SK-N-SH (cell line): ENCODE measurements at regions not wholly inside any gene's neighbourhood (a gene's known extent, or its start where the extent isn't known, plus 50 kb on each side); places are given as distances from the start of the nearest gene placed in this dataset.

ENCODE experiments used
- CTCF ChIA-PET: fragments of 300-600, 350-600 bp; formaldehyde crosslinking; extraction: SDS; loops from one replicate; lab custom pipeline; 2021; lab: Yijun Ruan, JAX
- POLR2A ChIA-PET: fragments of 350-600 bp; sonication (Branson Sonifier 250); formaldehyde crosslinking; extraction: SDS; loops from one replicate; lab custom pipeline; 2020; ENCODE audit warnings: antibody characterized with exemption, inconsistent platforms; lab: Yijun Ruan, JAX
- DNase-seq: peaks from one replicate; pipeline ENCODE4 v3.0.0; 2012
- H2AFZ ChIP-seq: fragments of 200-600 bp; sonication (generic); 2 replicates; pipeline ENCODE4 v1.8.1; 2016; ENCODE audit warnings: antibody characterized with exemption, mild to moderate bottlenecking, low read depth
- H3F3A ChIP-seq: fragments of 200-600 bp; sonication (generic); replicated peaks from 2 replicates; pipeline ENCODE3; 2016; ENCODE audit warnings: antibody characterized with exemption, mild to moderate bottlenecking; ENCODE audit not compliant: insufficient read depth
- H3K27ac ChIP-seq, 2 experiments: fragments of 200-500 bp in 1 of 2; fragments of 200-600 bp in 1 of 2; sonication (Bioruptor generic) in 1 of 2; sonication (generic), shearing (Covaris generic) in 1 of 2; 2 replicates each; pipeline versions ENCODE4 v1.5.1 to v1.6.1; 2014 to 2016; ENCODE audit warnings: low read depth in 2 of 2, inconsistent platforms in 1 of 2, low read length in 1 of 2, mild to moderate bottlenecking in 1 of 2, mixed read lengths in 1 of 2
- H3K27me3 ChIP-seq: fragments of 200-600 bp; sonication (generic), shearing (Covaris generic); 2 replicates; pipeline ENCODE4 v1.6.1; 2016; ENCODE audit warnings: mixed run types; ENCODE audit not compliant: insufficient read depth
- H3K36me3 ChIP-seq, 2 experiments: fragments of 200-500 bp in 1 of 2; fragments of 200-600 bp in 1 of 2; sonication (Bioruptor generic) in 1 of 2; sonication (generic) in 1 of 2; replicated peaks in 1 of 2; 2 replicates each; pipeline versions ENCODE3 to v1.5.1; 2014 to 2016; ENCODE audit warnings: low read length in 1 of 2, mild to moderate bottlenecking in 1 of 2; ENCODE audit not compliant: insufficient read depth in 2 of 2, control insufficient read depth in 1 of 2
- H3K4me1 ChIP-seq, 2 experiments: fragments of 200-500 bp in 1 of 2; fragments of 200-600 bp in 1 of 2; sonication (Bioruptor generic) in 1 of 2; sonication (generic), shearing (Covaris generic) in 1 of 2; 2 replicates each; pipeline versions ENCODE4 v1.5.1 to v1.6.1; 2014 to 2016; ENCODE audit warnings: low read depth in 1 of 2, low read length in 1 of 2, mixed run types in 1 of 2; ENCODE audit not compliant: insufficient read depth in 2 of 2, control insufficient read depth in 1 of 2
- H3K4me2 ChIP-seq: fragments of 200-600 bp; sonication (generic), shearing (Covaris generic); 2 replicates; pipeline ENCODE4 v1.6.1; 2017; ENCODE audit warnings: mixed run types
- H3K4me3 ChIP-seq, 2 experiments: fragments of 200-500 bp in 1 of 2; fragments of 200-600 bp in 1 of 2; sonication (Bioruptor generic) in 1 of 2; sonication (generic), shearing (Covaris generic) in 1 of 2; 2 replicates each; pipeline versions ENCODE4 v1.5.1 to v1.8.1; 2014 to 2016; ENCODE audit warnings: low read depth in 2 of 2, inconsistent platforms in 1 of 2, low read length in 1 of 2, mild to moderate bottlenecking in 1 of 2, mixed read lengths in 1 of 2, moderate library complexity in 1 of 2
- H3K79me2 ChIP-seq: fragments of 200-600 bp; sonication (generic); 2 replicates; pipeline ENCODE4 v1.8.1; 2017; ENCODE audit warnings: mild to moderate bottlenecking; ENCODE audit not compliant: insufficient read depth
- H3K9ac ChIP-seq: fragments of 200-600 bp; sonication (generic); 2 replicates; pipeline ENCODE4 v1.6.1; 2017; ENCODE audit warnings: mixed run types
- H3K9me2 ChIP-seq: fragments of 200-600 bp; sonication (generic); 2 replicates; pipeline ENCODE4 v1.6.1; 2017; ENCODE audit warnings: mixed run types
- H3K9me3 ChIP-seq: fragments of 200-600 bp; sonication (generic); 2 replicates; pipeline ENCODE4 v1.6.1; 2017; ENCODE audit warnings: mixed run types, mild to moderate bottlenecking, moderate library complexity
- H4K20me1 ChIP-seq: fragments of 200-600 bp; sonication (generic); 2 replicates; pipeline ENCODE4 v1.6.1; 2017; ENCODE audit warnings: mild to moderate bottlenecking, mixed run types; ENCODE audit not compliant: insufficient read depth
- ELF1 ChIP-seq: IDR thresholded peaks from 2 replicates; pipeline ENCODE4 v1.4.0; 2012
- EZH2phosphoT487 ChIP-seq: fragments of 200-600 bp; sonication (generic); IDR thresholded peaks from 2 replicates; pipeline ENCODE4 v1.6.1; 2017; ENCODE audit warnings: low read depth, mixed run types, mild to moderate bottlenecking, antibody characterized with exemption, moderate library complexity, borderline replicate concordance
- FOSL2 ChIP-seq: IDR thresholded peaks from 2 replicates; pipeline ENCODE4 v1.4.0; 2012; ENCODE audit warnings: low read depth, mild to moderate bottlenecking, moderate library complexity, borderline replicate concordance
- FOXM1 ChIP-seq: IDR thresholded peaks from 2 replicates; pipeline ENCODE4 v1.4.0; 2012; ENCODE audit warnings: low read depth, mild to moderate bottlenecking
- GABPA ChIP-seq: IDR thresholded peaks from 2 replicates; pipeline ENCODE4 v1.4.0; 2012; ENCODE audit warnings: low read depth, mild to moderate bottlenecking
- GATA2 ChIP-seq: sonication (generic); formaldehyde crosslinking; IDR thresholded peaks from 2 replicates; pipeline ENCODE4 v1.5.0; 2020; ENCODE audit warnings: mild to moderate bottlenecking, missing genetic modification reagents
- JUND ChIP-seq: IDR thresholded peaks from 2 replicates; pipeline ENCODE4 v1.4.0; 2012
- NFIC ChIP-seq: IDR thresholded peaks from 2 replicates; pipeline ENCODE4 v1.4.0; 2012; ENCODE audit warnings: borderline replicate concordance
- PBX3 ChIP-seq: IDR thresholded peaks from 2 replicates; pipeline ENCODE4; 2012
- RCOR1 ChIP-seq: fragments of 150-350 bp; IDR thresholded peaks from 2 replicates; pipeline ENCODE4 v1.6.1; 2017; ENCODE audit warnings: antibody characterized with exemption, low read length
- REST ChIP-seq: IDR thresholded peaks from 2 replicates; pipeline ENCODE4 v1.6.1; 2012; ENCODE audit warnings: mild to moderate bottlenecking, low read depth, low read length, moderate library complexity
- RFX5 ChIP-seq: IDR thresholded peaks from 2 replicates; pipeline ENCODE4 v1.6.1; 2012; ENCODE audit warnings: mild to moderate bottlenecking, improper control_type of control experiment, low read length
- SMC3 ChIP-seq: IDR thresholded peaks from 2 replicates; pipeline ENCODE4 v1.6.1; 2012; ENCODE audit warnings: low read depth, low read length, improper control_type of control experiment
- TCF12 ChIP-seq: IDR thresholded peaks from 2 replicates; pipeline ENCODE4 v1.4.0; 2012
- USF2 ChIP-seq: fragments of 150-350 bp; IDR thresholded peaks from 2 replicates; pipeline ENCODE4 v1.6.1; 2017; ENCODE audit warnings: antibody characterized with exemption, low read length, low read depth, borderline replicate concordance
- WGBS: methylation state at CpG from one replicate; pipeline ENCODE4 v1.1.6; 2017; ENCODE audit warnings: low lambda C conversion rate; 5-methylcytosine and 5-hydroxymethylcytosine counted together
- TF ChIP-seq, protein P1 (sequence below): IDR thresholded peaks from 2 replicates; pipeline ENCODE4 v1.4.0; 2012; ENCODE audit warnings: low read depth, borderline replicate concordance

- WGBS, result 71% methylated on average over 3 of the region's 3 CpGs
- Histone ChIP-seq H3K27ac (no peak overlapping the region), H3K4me1 (peaks cover 0 to 3% of the 10 kb centered on the region in 2 experiments; a peak in 1 of 4 replicates), H3K9me3 (no peaks in the 10 kb centered on the region), H3K4me3 (no peak overlapping the region), H3K4me2 (no peak overlapping the region), H3K79me2 (no peaks in the 10 kb centered on the region), H3K9ac (no peak overlapping the region), H2AFZ (no peak overlapping the region), H3K36me3 (no peaks in the 10 kb centered on the region), H3K9me2 (no peaks in the 10 kb centered on the region), H3K27me3 (no peaks in the 10 kb centered on the region), H4K20me1 (no peaks in the 10 kb centered on the region), H3F3A (no peaks in the 10 kb centered on the region)
- no peak for TF ChIP-seq RCOR1
- TF ChIP-seq SMC3, result no peak
- no peak for TF ChIP-seq GATA2
- TF ChIP-seq GABPA, result no peak
- no peak for TF ChIP-seq FOXM1
- TF ChIP-seq PBX3, result no peak
- TF ChIP-seq FOSL2, result no peak
- TF ChIP-seq TCF12, result no peak
- TF ChIP-seq REST, result no peak
- no peak for TF ChIP-seq RFX5
- TF ChIP-seq EZH2phosphoT487, result no peak
- CTCF ChIA-PET, result interaction anchor here (0.6 to 2.0 kb wide), 2 partner anchors 14 to 30 kb away, joined by 3 to 5 read pairs; no protein-coding TSS in a partner anchor
- POLR2A ChIA-PET, result no interaction called here
- DNase-seq, result no peak
Measured at GRCh38 chr10:123240250-123240649, 86.0 kb downstream of the BUB3 start.

GRCh38 chr10:123240776-123241175 lies 86.6 kb downstream of the BUB3 start:
- Histone ChIP-seq H3K4me2 (no peak overlapping the region), H2AFZ (no peak overlapping the region), H3K79me2 (no peaks in the 10 kb centered on the region), H3K9me2 (no peaks in the 10 kb centered on the region), H3K4me1 (peaks cover 0 to 3% of the 10 kb centered on the region in 2 experiments; a peak in 1 of 4 replicates), H3K27ac (no peak overlapping the region), H4K20me1 (no peaks in the 10 kb centered on the region), H3F3A (no peaks in the 10 kb centered on the region), H3K9me3 (no peaks in the 10 kb centered on the region), H3K36me3 (no peaks in the 10 kb centered on the region), H3K4me3 (no peak overlapping the region), H3K27me3 (no peaks in the 10 kb centered on the region), H3K9ac (no peak overlapping the region)
- no peak for DNase-seq
- WGBS, result 28% methylated on average over 2 of the region's 2 CpGs
- ChIA-PET CTCF (interaction anchor here (0.6 to 2.0 kb wide), 2 partner anchors 14 to 30 kb away, joined by 3 to 5 read pairs; no protein-coding TSS in a partner anchor), POLR2A (no interaction called here)
- TF ChIP-seq USF2 (no peak), PBX3 (no peak), REST (no peak), ELF1 (no peak), FOXM1 (no peak), JUND (no peak), NFIC (no peak)
- TF ChIP-seq, protein P1, sequence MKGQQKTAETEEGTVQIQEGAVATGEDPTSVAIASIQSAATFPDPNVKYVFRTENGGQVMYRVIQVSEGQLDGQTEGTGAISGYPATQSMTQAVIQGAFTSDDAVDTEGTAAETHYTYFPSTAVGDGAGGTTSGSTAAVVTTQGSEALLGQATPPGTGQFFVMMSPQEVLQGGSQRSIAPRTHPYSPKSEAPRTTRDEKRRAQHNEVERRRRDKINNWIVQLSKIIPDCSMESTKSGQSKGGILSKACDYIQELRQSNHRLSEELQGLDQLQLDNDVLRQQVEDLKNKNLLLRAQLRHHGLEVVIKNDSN, result no peak
